Endodermal cell (in vitro differentiated cells): ENCODE measurements at regions not wholly inside any gene's neighbourhood (a gene's known extent, or its start where the extent isn't known, plus 50 kb on each side); places are given as distances from the start of the nearest gene placed in this dataset.

Source experiments
- DNase-seq: peaks from one replicate; pipeline ENCODE4 v3.0.0-alpha.2; 2017
- H3K27ac ChIP-seq: 2 replicates; pipeline ENCODE4 v1.5.1; 2013; ENCODE audit warnings: mild to moderate bottlenecking, low read depth, low read length, moderate library complexity
- H3K27me3 ChIP-seq: 2 replicates; pipeline ENCODE4 v1.6.1; 2013; ENCODE audit warnings: mild to moderate bottlenecking, low read length, moderate library complexity; ENCODE audit not compliant: insufficient read depth, control insufficient read depth, poor library complexity, severe bottlenecking
- H3K36me3 ChIP-seq: 2 replicates; pipeline ENCODE4 v1.7.0; 2013; ENCODE audit warnings: mild to moderate bottlenecking, low read length, moderate library complexity; ENCODE audit not compliant: control insufficient read depth, insufficient read depth
- H3K4me1 ChIP-seq: one replicate; pipeline ENCODE4 v1.7.0; 2013; ENCODE audit warnings: low read length; ENCODE audit not compliant: control insufficient read depth, insufficient read depth
- H3K4me3 ChIP-seq: 2 replicates; pipeline ENCODE4 v1.5.1; 2013; ENCODE audit warnings: mild to moderate bottlenecking, low read length, moderate library complexity
- H3K9ac ChIP-seq: 2 replicates; pipeline ENCODE4 v1.6.1; 2013; ENCODE audit warnings: mild to moderate bottlenecking, low read length, moderate library complexity; ENCODE audit not compliant: poor library complexity, severe bottlenecking; ENCODE audit errors: extremely low read depth
- H3K9me3 ChIP-seq: 2 replicates; pipeline ENCODE4 v1.6.1; 2013; ENCODE audit warnings: mild to moderate bottlenecking, low read length, moderate library complexity; ENCODE audit not compliant: control insufficient read depth
- H3K27ac Mint-ChIP-seq: 2 replicates; pipeline ENCODE4 v1.8.0; 2020; ENCODE audit warnings: mixed read lengths
- H3K27me3 Mint-ChIP-seq: 2 replicates; pipeline ENCODE4 v1.8.0; 2021; ENCODE audit warnings: mild to moderate bottlenecking, mixed read lengths; ENCODE audit not compliant: insufficient read depth
- H3K36me3 Mint-ChIP-seq: 2 replicates; pipeline ENCODE4 v1.8.0; 2020; ENCODE audit warnings: low read depth, mixed read lengths
- H3K4me1 Mint-ChIP-seq: 2 replicates; pipeline ENCODE4 v1.8.0; 2020; ENCODE audit warnings: mixed read lengths
- H3K4me3 Mint-ChIP-seq: 2 replicates; pipeline ENCODE4 v1.8.0; 2020; ENCODE audit warnings: mild to moderate bottlenecking, moderate library complexity, mixed read lengths
- H3K9me3 Mint-ChIP-seq: 2 replicates; pipeline ENCODE4 v1.8.0; 2020; ENCODE audit warnings: mild to moderate bottlenecking, mixed read lengths
- WGBS, 2 experiments: methylation state at CpG; one replicate each; pipeline versions ENCODE4 v1.1.5 to v1.1.7; 2013; ENCODE audit warnings: missing lambda C conversion rate in 2 of 2, mixed read lengths in 1 of 2; ENCODE audit not compliant: insufficient coverage in 1 of 2, insufficient read length in 1 of 2; 5-methylcytosine and 5-hydroxymethylcytosine counted together
- TF ChIP-seq, protein P1 (sequence below): fragments of 200-600 bp; sonication (generic); conservative IDR thresholded peaks from 2 replicates; pipeline ENCODE4 v1.5.0; 2021; ENCODE audit warnings: antibody characterized with exemption, mild to moderate bottlenecking

DNA sequence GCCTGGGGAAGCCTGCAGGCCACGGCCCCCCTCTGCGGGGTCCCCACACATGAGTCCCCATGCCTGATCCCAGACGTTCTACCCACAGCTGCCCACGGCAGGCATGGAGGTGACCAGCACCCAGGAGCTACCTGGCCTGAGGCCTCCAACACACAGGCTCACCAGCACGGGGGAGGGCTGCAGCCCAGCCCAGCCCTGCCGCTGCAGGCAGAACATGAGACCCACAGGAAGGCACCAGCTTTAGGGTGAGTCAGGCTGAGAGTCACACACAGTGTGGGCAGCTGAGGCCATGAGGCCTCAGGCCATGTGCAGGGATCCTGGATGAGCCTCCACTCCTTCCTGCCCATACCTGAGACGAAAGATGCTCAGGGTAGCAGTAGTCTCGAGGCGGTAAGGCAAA lies 121.1 kb downstream of the PSMG1 start:
- peaks cover 39% of the 10 kb centered on the region for H3K9me3 Mint-ChIP-seq
- Histone ChIP-seq H3K36me3 (no peaks in the 10 kb centered on the region), H3K9ac (no peak overlapping the region), H3K9me3 (peaks cover 26% of the 10 kb centered on the region), H3K27me3 (no peaks in the 10 kb centered on the region), H3K4me3 (no peak overlapping the region), H3K4me1 (peaks cover 11% of the 10 kb centered on the region), H3K27ac (no peak overlapping the region)
- H3K27me3 Mint-ChIP-seq, result peaks cover 2% of the 10 kb centered on the region
- H3K27ac Mint-ChIP-seq, result no peak overlapping the region
- peaks cover 10% of the 10 kb centered on the region for H3K4me1 Mint-ChIP-seq
- no peak for DNase-seq
- peaks cover 7% of the 10 kb centered on the region for H3K36me3 Mint-ChIP-seq
- WGBS, 2 experiments, result 85 to 89% methylated on average over 7 to 9 of the region's 9 CpGs
- H3K4me3 Mint-ChIP-seq, result no peak overlapping the region
- TF ChIP-seq, protein P1, sequence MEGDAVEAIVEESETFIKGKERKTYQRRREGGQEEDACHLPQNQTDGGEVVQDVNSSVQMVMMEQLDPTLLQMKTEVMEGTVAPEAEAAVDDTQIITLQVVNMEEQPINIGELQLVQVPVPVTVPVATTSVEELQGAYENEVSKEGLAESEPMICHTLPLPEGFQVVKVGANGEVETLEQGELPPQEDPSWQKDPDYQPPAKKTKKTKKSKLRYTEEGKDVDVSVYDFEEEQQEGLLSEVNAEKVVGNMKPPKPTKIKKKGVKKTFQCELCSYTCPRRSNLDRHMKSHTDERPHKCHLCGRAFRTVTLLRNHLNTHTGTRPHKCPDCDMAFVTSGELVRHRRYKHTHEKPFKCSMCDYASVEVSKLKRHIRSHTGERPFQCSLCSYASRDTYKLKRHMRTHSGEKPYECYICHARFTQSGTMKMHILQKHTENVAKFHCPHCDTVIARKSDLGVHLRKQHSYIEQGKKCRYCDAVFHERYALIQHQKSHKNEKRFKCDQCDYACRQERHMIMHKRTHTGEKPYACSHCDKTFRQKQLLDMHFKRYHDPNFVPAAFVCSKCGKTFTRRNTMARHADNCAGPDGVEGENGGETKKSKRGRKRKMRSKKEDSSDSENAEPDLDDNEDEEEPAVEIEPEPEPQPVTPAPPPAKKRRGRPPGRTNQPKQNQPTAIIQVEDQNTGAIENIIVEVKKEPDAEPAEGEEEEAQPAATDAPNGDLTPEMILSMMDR, result no peak

DNA sequence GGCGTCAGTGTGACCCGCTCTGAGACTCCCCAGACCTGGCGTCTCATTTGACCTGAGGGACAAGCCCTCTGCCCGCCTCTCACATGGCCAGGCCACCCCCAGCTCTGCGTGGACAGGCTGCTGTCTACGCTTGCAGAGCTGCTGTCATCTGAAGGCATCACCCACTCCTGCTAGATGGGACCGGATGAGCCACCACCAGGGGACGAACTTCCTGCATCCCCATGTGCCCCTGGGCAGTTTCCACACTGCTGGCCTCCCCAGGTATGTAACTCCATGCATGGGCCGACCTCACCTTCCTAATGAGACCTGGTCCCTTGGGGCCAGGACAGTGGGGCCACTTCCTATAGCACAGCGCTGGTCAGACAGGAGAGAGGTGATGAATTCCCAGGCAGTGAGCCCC lies 121.5 kb downstream of the PSMG1 start:
- Histone ChIP-seq H3K4me1 (peaks cover 7% of the 10 kb centered on the region), H3K27me3 (no peaks in the 10 kb centered on the region), H3K9me3 (peaks cover 25% of the 10 kb centered on the region), H3K9ac (no peak overlapping the region), H3K36me3 (no peaks in the 10 kb centered on the region), H3K27ac (no peak overlapping the region), H3K4me3 (no peak overlapping the region)
- Mint-ChIP-seq H3K4me1 (peaks cover 8% of the 10 kb centered on the region), H3K36me3 (peaks cover 7% of the 10 kb centered on the region), H3K27me3 (peaks cover 2% of the 10 kb centered on the region), H3K27ac (no peak overlapping the region), H3K9me3 (peaks cover 37% of the 10 kb centered on the region), H3K4me3 (no peak overlapping the region)
- TF ChIP-seq, protein P1, result no peak
- DNase-seq, result no peak
- WGBS, 2 experiments, result 92 to 100% methylated on average over 2 to 10 of the region's 10 CpGs

DNA sequence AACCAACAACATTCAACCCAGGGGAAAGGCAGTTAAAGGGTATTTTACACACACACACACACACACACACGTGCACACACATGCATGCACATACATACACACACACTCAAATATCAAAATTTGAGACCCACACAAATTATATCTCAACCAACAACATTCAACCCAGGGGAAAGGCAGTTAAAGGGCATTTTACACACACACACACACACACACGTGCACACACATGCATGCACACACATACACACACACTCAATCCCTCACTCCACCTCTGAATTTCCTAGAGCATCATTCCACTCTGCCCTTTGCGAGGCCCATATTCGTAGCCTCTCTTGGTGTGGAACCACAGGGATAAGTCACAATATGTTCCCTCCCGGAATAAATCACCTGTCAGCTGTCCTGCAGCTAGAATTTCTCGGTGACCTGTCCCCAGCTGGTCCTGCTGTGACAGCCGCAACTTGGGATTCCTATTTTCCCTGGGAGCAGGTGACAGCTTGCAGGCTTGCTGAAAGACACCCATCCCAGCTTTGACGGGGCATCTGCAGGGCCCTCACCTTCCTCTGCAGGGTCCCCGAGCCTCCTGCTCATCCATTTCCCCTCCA lies 122.7 kb downstream of the PSMG1 start:
- Histone ChIP-seq H3K9ac (no peak overlapping the region), H3K36me3 (no peaks in the 10 kb centered on the region), H3K4me1 (no peaks in the 10 kb centered on the region), H3K27ac (no peak overlapping the region), H3K4me3 (no peak overlapping the region), H3K9me3 (peaks cover 25% of the 10 kb centered on the region), H3K27me3 (no peaks in the 10 kb centered on the region)
- H3K4me1 Mint-ChIP-seq, result peaks cover 3% of the 10 kb centered on the region
- peaks cover 26% of the 10 kb centered on the region for H3K9me3 Mint-ChIP-seq
- TF ChIP-seq, protein P1, result no peak
- H3K4me3 Mint-ChIP-seq, result no peak overlapping the region
- 81 to 93% methylated on average over 4 to 9 of the region's 9 CpGs for WGBS, 2 experiments
- H3K27ac Mint-ChIP-seq, result no peak overlapping the region
- H3K27me3 Mint-ChIP-seq, result peaks cover 2% of the 10 kb centered on the region
- peaks cover 7% of the 10 kb centered on the region for H3K36me3 Mint-ChIP-seq
- DNase-seq, result peak; percentile 7
